Breast epithelium (tissue), 3 donors: ENCODE measurements at regions not wholly inside any gene's neighbourhood (a gene's known extent, or its start where the extent isn't known, plus 50 kb on each side); places are given as distances from the start of the nearest gene placed in this dataset.

Source experiments
- CTCF ChIP-seq, 3 donors: fragments of 450-650 bp; IDR thresholded peaks; one replicate each; pipeline ENCODE4 v1.5.1; 2016 to 2017; ENCODE audit warnings: antibody characterized with exemption in 3 of 3, mild to moderate bottlenecking in 3 of 3, moderate library complexity in 3 of 3
- POLR2A ChIP-seq: fragments of 450-650 bp; IDR thresholded peaks from one replicate; pipeline ENCODE4 v1.6.1; 2016; ENCODE audit warnings: antibody characterized with exemption, mild to moderate bottlenecking, moderate library complexity

- TF ChIP-seq CTCF (IDR thresholded peaks at IDR 0.05) = no peak
- TF ChIP-seq POLR2A = no peak
These were observed 1450.3 kb downstream of the TBC1D22A start for GRCh38 chr22:48212727-48213126.
